HUES6 (cell line): ENCODE measurements at regions not wholly inside any gene's neighbourhood (a gene's known extent, or its start where the extent isn't known, plus 50 kb on each side); places are given as distances from the start of the nearest gene placed in this dataset.

Experiments used
- H3K27ac ChIP-seq: 2 replicates; pipeline ENCODE4 v1.7.0; 2013; ENCODE audit warnings: low read depth, mild to moderate bottlenecking, low read length, inconsistent platforms
- H3K27me3 ChIP-seq: 2 replicates; pipeline ENCODE4 v1.6.1; 2013; ENCODE audit warnings: low read length; ENCODE audit not compliant: control insufficient read depth, insufficient read depth
- H3K36me3 ChIP-seq: 2 replicates; pipeline ENCODE4 v1.6.1; 2013; ENCODE audit warnings: low read length; ENCODE audit not compliant: control insufficient read depth, insufficient read depth
- H3K4me1 ChIP-seq: 2 replicates; pipeline ENCODE4 v1.6.1; 2013; ENCODE audit warnings: low read length; ENCODE audit not compliant: control insufficient read depth, insufficient read depth
- H3K4me3 ChIP-seq: 2 replicates; pipeline ENCODE4 v1.5.1; 2013; ENCODE audit warnings: low read depth, low read length
- H3K9ac ChIP-seq: one replicate; pipeline ENCODE4 v1.6.1; 2013; ENCODE audit warnings: mild to moderate bottlenecking, low read length
- H3K9me3 ChIP-seq: 2 replicates; pipeline ENCODE4 v1.6.1; 2013; ENCODE audit warnings: low read depth, low read length; ENCODE audit not compliant: control insufficient read depth, insufficient read depth

GRCh38 chr10:131842351-131843088 lies 58.3 kb upstream of the PPP2R2D start:
- Histone ChIP-seq H3K9ac (no peak overlapping the region), H3K27me3 (no peaks in the 10 kb centered on the region), H3K4me3 (no peak overlapping the region), H3K4me1 (peaks cover 4% of the 10 kb centered on the region; the same call in 1 of the 2 replicates), H3K36me3 (no peaks in the 10 kb centered on the region), H3K9me3 (no peaks in the 10 kb centered on the region), H3K27ac (no peak overlapping the region)

GRCh38 chr10:131843089-131843595 lies 57.7 kb upstream of the PPP2R2D start:
- no peaks in the 10 kb centered on the region for H3K9me3 ChIP-seq
- H3K4me1 ChIP-seq: peaks cover 4% of the 10 kb centered on the region; the same call in 1 of the 2 replicates
- H3K4me3 ChIP-seq: no peak overlapping the region
- H3K27ac ChIP-seq: no peak overlapping the region
- no peaks in the 10 kb centered on the region for H3K36me3 ChIP-seq
- H3K27me3 ChIP-seq: no peaks in the 10 kb centered on the region
- H3K9ac ChIP-seq: no peak overlapping the region

GRCh38 chr10:131843881-131844284 lies 56.9 kb upstream of the PPP2R2D start:
- Histone ChIP-seq H3K27me3 (no peaks in the 10 kb centered on the region), H3K36me3 (no peaks in the 10 kb centered on the region), H3K9me3 (no peaks in the 10 kb centered on the region), H3K4me3 (no peak overlapping the region), H3K4me1 (peaks cover 4% of the 10 kb centered on the region; the same call in 1 of the 2 replicates), H3K9ac (no peak overlapping the region), H3K27ac (no peak overlapping the region)

- Histone ChIP-seq H3K9ac (no peak overlapping the region), H3K27me3 (no peaks in the 10 kb centered on the region), H3K36me3 (no peaks in the 10 kb centered on the region), H3K27ac (no peak overlapping the region), H3K9me3 (no peaks in the 10 kb centered on the region), H3K4me3 (no peak overlapping the region), H3K4me1 (peaks cover 4% of the 10 kb centered on the region; the same call in 1 of the 2 replicates)
These were observed 56.2 kb upstream of the PPP2R2D start for GRCh38 chr10:131844529-131845084.

- Histone ChIP-seq H3K4me3 (no peak overlapping the region), H3K36me3 (no peaks in the 10 kb centered on the region), H3K27me3 (no peaks in the 10 kb centered on the region), H3K9ac (no peak overlapping the region), H3K4me1 (peaks cover 4% of the 10 kb centered on the region; the same call in 1 of the 2 replicates), H3K27ac (no peak overlapping the region), H3K9me3 (no peaks in the 10 kb centered on the region)
These were observed 55.1 kb upstream of the PPP2R2D start for GRCh38 chr10:131845505-131846239.

GRCh38 chr10:131846240-131847101 lies 54.3 kb upstream of the PPP2R2D start:
- Histone ChIP-seq H3K9me3 (no peaks in the 10 kb centered on the region), H3K4me1 (peaks cover 2% of the 10 kb centered on the region; the same call in 1 of the 2 replicates), H3K27ac (no peak overlapping the region), H3K36me3 (no peaks in the 10 kb centered on the region), H3K9ac (no peak overlapping the region), H3K4me3 (no peak overlapping the region), H3K27me3 (no peaks in the 10 kb centered on the region)

- Histone ChIP-seq H3K4me1 (no peaks in the 10 kb centered on the region), H3K36me3 (no peaks in the 10 kb centered on the region), H3K9ac (no peak overlapping the region), H3K9me3 (no peaks in the 10 kb centered on the region), H3K27me3 (no peaks in the 10 kb centered on the region), H3K27ac (no peak overlapping the region), H3K4me3 (no peak overlapping the region)
These were observed 53.5 kb upstream of the PPP2R2D start for GRCh38 chr10:131847241-131847783.

- Histone ChIP-seq H3K4me1 (no peaks in the 10 kb centered on the region), H3K9me3 (no peaks in the 10 kb centered on the region), H3K27me3 (no peaks in the 10 kb centered on the region), H3K36me3 (no peaks in the 10 kb centered on the region), H3K4me3 (no peak overlapping the region), H3K27ac (no peak overlapping the region), H3K9ac (no peak overlapping the region)
These were observed 52.5 kb upstream of the PPP2R2D start for GRCh38 chr10:131848296-131848695.

GRCh38 chr10:131848741-131849590 lies 51.8 kb upstream of the PPP2R2D start:
- Histone ChIP-seq H3K4me3 (no peak overlapping the region), H3K27ac (no peak overlapping the region), H3K36me3 (no peaks in the 10 kb centered on the region), H3K27me3 (no peaks in the 10 kb centered on the region), H3K4me1 (no peaks in the 10 kb centered on the region), H3K9me3 (no peaks in the 10 kb centered on the region), H3K9ac (no peak overlapping the region)
